GM12878 (cell line): ENCODE measurements at regions not wholly inside any gene's neighbourhood (a gene's known extent, or its start where the extent isn't known, plus 50 kb on each side); places are given as distances from the start of the nearest gene placed in this dataset.

ENCODE experiments used
- ATAC-seq: fragments of 200-7000 bp; cut with Tn5 transposase; 3 replicates; pipeline ENCODE4 v1.9.1; 2020; ENCODE audit warnings: mild to moderate bottlenecking, moderate library complexity
- BruUV-seq: library from RNA; stranded (reverse); fragments of 400-500 nt; replicated peaks from 2 replicates; lab custom pipeline; 2021; lab: Mats Ljungman, UMichigan
- CTCF ChIA-PET: fragments of 300-600 bp; sonication (Branson Sonifier 250); formaldehyde crosslinking; extraction: SDS; loops from one replicate; lab custom pipeline; 2021; ENCODE audit warnings: inconsistent platforms; lab: Yijun Ruan, JAX
- POLR2A ChIA-PET: fragments of 350-600 bp; formaldehyde crosslinking; extraction: SDS; loops from one replicate; lab custom pipeline; 2021; ENCODE audit warnings: inconsistent platforms; lab: Charles Lee
- RAD21 ChIA-PET: fragments of 300-600 bp; sonication (Branson Sonifier 250); formaldehyde crosslinking; loops from one replicate; lab custom pipeline; 2023; ENCODE audit warnings: antibody characterized with exemption; ENCODE audit not compliant: unreplicated experiment; lab: Charles Lee
- SMC1A ChIA-PET: fragments of 300-600 bp; sonication (Branson Sonifier 250); formaldehyde crosslinking; loops from one replicate; lab custom pipeline; 2023; ENCODE audit not compliant: unreplicated experiment, uncharacterized antibody; lab: Charles Lee
- DNase-seq: peaks from one replicate; pipeline ENCODE4 v3.0.0-alpha.2; 2011; ENCODE audit warnings: low read depth, low spot score
- FAIRE-seq: peaks from 3 replicates; lab custom pipeline; 2011; peaks lifted over from hg19 to GRCh38; lab: Jason Lieb, UNC
- H2AFZ ChIP-seq: 2 replicates; pipeline ENCODE4 v1.6.0; 2011; ENCODE audit warnings: low read depth, low read length, control low read depth; ENCODE audit not compliant: control insufficient read depth
- H3K27ac ChIP-seq: 2 replicates; pipeline ENCODE4 v1.5.1; 2011; ENCODE audit warnings: control low read depth; ENCODE audit not compliant: control insufficient read depth, insufficient read depth
- H3K27me3 ChIP-seq, 2 experiments: replicated peaks in 1 of 2; 2 replicates each; pipeline versions ENCODE4 v1.6.0 to v1.6.1; 2011; ENCODE audit warnings: low read length in 1 of 2; ENCODE audit not compliant: control insufficient read depth in 2 of 2, insufficient read depth in 2 of 2
- H3K36me3 ChIP-seq, 2 experiments: 2 replicates each; pipeline ENCODE4 v1.5.1; 2011; ENCODE audit warnings: low read length in 1 of 2; ENCODE audit not compliant: control insufficient read depth in 2 of 2, insufficient read depth in 2 of 2
- H3K4me1 ChIP-seq: 2 replicates; pipeline ENCODE4 v1.6.1; 2011; ENCODE audit warnings: mild to moderate bottlenecking, low read length, moderate library complexity, mixed read lengths; ENCODE audit not compliant: control insufficient read depth, insufficient read depth
- H3K4me2 ChIP-seq: 2 replicates; pipeline ENCODE4 v1.6.0; 2011; ENCODE audit warnings: control low read depth; ENCODE audit not compliant: control insufficient read depth, insufficient read depth
- H3K4me3 ChIP-seq: fragments of 200-600 bp; sonication (generic); 2 replicates; pipeline ENCODE4 v1.5.1; 2016
- H3K79me2 ChIP-seq: 2 replicates; pipeline ENCODE4 v1.6.0; 2011; ENCODE audit warnings: low read length; ENCODE audit not compliant: control insufficient read depth, insufficient read depth
- H3K9ac ChIP-seq: 2 replicates; pipeline ENCODE4 v1.8.0; 2011; ENCODE audit warnings: low read length, control low read depth, mixed read lengths; ENCODE audit not compliant: control insufficient read depth, insufficient read depth
- H3K9me3 ChIP-seq: replicated peaks from 3 replicates; pipeline ENCODE4 v1.5.1; 2011; ENCODE audit warnings: mild to moderate bottlenecking, low read length; ENCODE audit not compliant: control insufficient read depth, insufficient read depth
- H4K20me1 ChIP-seq: 2 replicates; pipeline ENCODE4 v1.6.0; 2011; ENCODE audit not compliant: control insufficient read depth, insufficient read depth
- ATF7 ChIP-seq: fragments of 450-650 bp; IDR thresholded peaks from 2 replicates; pipeline ENCODE4 v1.6.1; 2016; ENCODE audit warnings: low read depth, mild to moderate bottlenecking
- BACH1 ChIP-seq: fragments of 450-650 bp; IDR thresholded peaks from 2 replicates; pipeline ENCODE4 v1.6.1; 2017; ENCODE audit warnings: mild to moderate bottlenecking, borderline replicate concordance
- CEBPB ChIP-seq, 2 experiments: fragments of 150-350 bp in 1 of 2; IDR thresholded peaks; 2 replicates each; pipeline ENCODE4 v1.6.1; 2012 to 2014; ENCODE audit warnings: low read depth in 2 of 2, low read length in 2 of 2, borderline replicate concordance in 1 of 2, inconsistent platforms in 1 of 2
- FOXM1 ChIP-seq: IDR thresholded peaks from 2 replicates; pipeline ENCODE4 v1.6.1; 2012; ENCODE audit warnings: low read depth, mild to moderate bottlenecking, inconsistent platforms, low read length, moderate library complexity
- KDM1A ChIP-seq: fragments of 200-600 bp; sonication (generic); IDR thresholded peaks from 2 replicates; pipeline ENCODE4 v1.6.1; 2016; ENCODE audit warnings: borderline replicate concordance
- SMAD5 ChIP-seq: IDR thresholded peaks from 2 replicates; pipeline ENCODE4 v1.6.1; 2016; ENCODE audit warnings: antibody characterized with exemption, low read depth
- SREBF1 ChIP-seq: IDR thresholded peaks from 2 replicates; pipeline ENCODE4 v1.6.1; 2012; ENCODE audit warnings: mild to moderate bottlenecking, low read length
- YBX1 ChIP-seq: fragments of 450-650 bp; IDR thresholded peaks from 2 replicates; pipeline ENCODE4 v1.6.1; 2016; ENCODE audit warnings: antibody characterized with exemption
- ZNF622 ChIP-seq: fragments of 450-650 bp; IDR thresholded peaks from 2 replicates; pipeline ENCODE4 v1.6.1; 2017; ENCODE audit warnings: mild to moderate bottlenecking, inconsistent platforms
- ZZZ3 ChIP-seq: IDR thresholded peaks from 2 replicates; pipeline ENCODE4 v1.6.1; 2011; ENCODE audit warnings: low read depth; ENCODE audit not compliant: control insufficient read depth, insufficient read length
- WGBS: methylation state at CpG from one replicate; pipeline ENCODE4 v1.1.6; 2016; ENCODE audit warnings: low lambda C conversion rate; ENCODE audit not compliant: insufficient replicate concordance, insufficient coverage; ENCODE audit errors: missing lambda C conversion rate; 5-methylcytosine and 5-hydroxymethylcytosine counted together
- in situ Hi-C: fragments of 300-500 bp; cut with MboI; formaldehyde crosslinking; loops from 9 replicates; pipeline ENCODE4 v1.14.3; 2018; ENCODE audit warnings: mixed read lengths
- intact Hi-C: fragments of 100-400 bp; cut with micrococcal nuclease; formaldehyde crosslinking; loops from one replicate; pipeline ENCODE4 v1.14.2; 2022; ENCODE audit not compliant: unreplicated experiment
- TF ChIP-seq, protein P1 (sequence below): IDR thresholded peaks from 2 replicates; pipeline ENCODE4 v1.6.1; 2011; ENCODE audit warnings: mild to moderate bottlenecking, low read depth, low read length, moderate library complexity; ENCODE audit not compliant: insufficient replicate concordance
- TF ChIP-seq, protein P2 (sequence below): IDR thresholded peaks from 2 replicates; pipeline ENCODE4 v1.6.1; 2011; ENCODE audit warnings: low read depth, low read length, improper control_type of control experiment, borderline replicate concordance
- TF ChIP-seq, protein P3 (sequence below): fragments of 450-650 bp; IDR thresholded peaks from 2 replicates; pipeline ENCODE4 v1.6.1; 2018; ENCODE audit warnings: mild to moderate bottlenecking, low read depth, moderate library complexity; ENCODE audit not compliant: partially characterized antibody
- TF ChIP-seq, protein P4 (sequence below): fragments of 450-650 bp; conservative IDR thresholded peaks from 2 replicates; pipeline ENCODE4 v1.6.1; 2017; ENCODE audit warnings: mild to moderate bottlenecking, moderate library complexity
- TF ChIP-seq, protein P5 (sequence below): fragments of 450-650 bp; IDR thresholded peaks from 2 replicates; pipeline ENCODE4 v1.6.1; 2017; ENCODE audit warnings: mild to moderate bottlenecking, moderate library complexity

DNA sequence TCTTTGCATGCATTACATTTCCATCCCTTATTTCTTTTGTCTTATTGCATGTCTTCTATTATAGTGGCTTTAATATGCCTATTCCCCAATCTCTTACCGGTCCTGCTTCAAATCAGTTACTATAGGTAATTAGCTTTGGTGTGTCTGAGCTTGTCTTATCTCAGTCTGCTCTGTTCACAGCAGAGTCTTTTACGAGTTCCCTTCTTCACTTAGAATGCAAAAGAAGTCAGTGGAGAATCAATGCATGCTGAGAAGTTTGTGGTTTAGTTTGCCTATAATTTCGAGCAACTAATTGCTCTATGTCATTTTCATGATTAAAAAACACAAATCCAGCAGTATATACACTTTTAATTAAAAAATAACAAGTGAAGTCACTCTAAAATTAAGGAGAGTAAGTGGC is 545.0 kb downstream of the SLCO4C1 start:
- in situ Hi-C loops = no loop called here
- H2AFZ ChIP-seq = no peak overlapping the region
- FAIRE-seq (no peak), DNase-seq (no peak), ATAC-seq (no peak)
- ChIA-PET CTCF (no interaction called here), SMC1A (no interaction called here), RAD21 (no interaction called here), POLR2A (no interaction called here)
- H3K9me3 ChIP-seq = no peaks in the 10 kb centered on the region
- H3K27ac ChIP-seq = no peak overlapping the region
- H3K4me2 ChIP-seq = no peak overlapping the region
- no peak overlapping the region for H3K9ac ChIP-seq
- no peaks in the 10 kb centered on the region for H3K4me1 ChIP-seq
- no TSS peak for BruUV-seq
- no peaks in the 10 kb centered on the region for H3K79me2 ChIP-seq
- H3K27me3 ChIP-seq = no peaks in the 10 kb centered on the region
- no peaks in the 10 kb centered on the region for H4K20me1 ChIP-seq
- H3K36me3 ChIP-seq = no peaks in the 10 kb centered on the region
- H3K4me3 ChIP-seq = no peak overlapping the region
- WGBS = 28% methylated on average over 3 of the region's 3 CpGs
- intact Hi-C loops = no loop called here
- TF ChIP-seq FOXM1 = no peak
- TF ChIP-seq ZZZ3 = no peak
- TF ChIP-seq KDM1A = no peak
- no peak for TF ChIP-seq CEBPB (IDR thresholded peaks at IDR 0.05; ENCODE audit: borderline replicate concordance in 1 of 2, low read depth in 2 of 2, low read length in 2 of 2)
- TF ChIP-seq, protein P1, sequence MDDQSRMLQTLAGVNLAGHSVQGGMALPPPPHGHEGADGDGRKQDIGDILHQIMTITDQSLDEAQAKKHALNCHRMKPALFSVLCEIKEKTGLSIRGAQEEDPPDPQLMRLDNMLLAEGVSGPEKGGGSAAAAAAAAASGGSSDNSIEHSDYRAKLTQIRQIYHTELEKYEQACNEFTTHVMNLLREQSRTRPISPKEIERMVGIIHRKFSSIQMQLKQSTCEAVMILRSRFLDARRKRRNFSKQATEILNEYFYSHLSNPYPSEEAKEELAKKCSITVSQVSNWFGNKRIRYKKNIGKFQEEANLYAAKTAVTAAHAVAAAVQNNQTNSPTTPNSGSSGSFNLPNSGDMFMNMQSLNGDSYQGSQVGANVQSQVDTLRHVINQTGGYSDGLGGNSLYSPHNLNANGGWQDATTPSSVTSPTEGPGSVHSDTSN = no peak
- TF ChIP-seq YBX1 = no peak
- TF ChIP-seq, protein P2, sequence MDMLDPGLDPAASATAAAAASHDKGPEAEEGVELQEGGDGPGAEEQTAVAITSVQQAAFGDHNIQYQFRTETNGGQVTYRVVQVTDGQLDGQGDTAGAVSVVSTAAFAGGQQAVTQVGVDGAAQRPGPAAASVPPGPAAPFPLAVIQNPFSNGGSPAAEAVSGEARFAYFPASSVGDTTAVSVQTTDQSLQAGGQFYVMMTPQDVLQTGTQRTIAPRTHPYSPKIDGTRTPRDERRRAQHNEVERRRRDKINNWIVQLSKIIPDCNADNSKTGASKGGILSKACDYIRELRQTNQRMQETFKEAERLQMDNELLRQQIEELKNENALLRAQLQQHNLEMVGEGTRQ = no peak
- TF ChIP-seq, protein P3, sequence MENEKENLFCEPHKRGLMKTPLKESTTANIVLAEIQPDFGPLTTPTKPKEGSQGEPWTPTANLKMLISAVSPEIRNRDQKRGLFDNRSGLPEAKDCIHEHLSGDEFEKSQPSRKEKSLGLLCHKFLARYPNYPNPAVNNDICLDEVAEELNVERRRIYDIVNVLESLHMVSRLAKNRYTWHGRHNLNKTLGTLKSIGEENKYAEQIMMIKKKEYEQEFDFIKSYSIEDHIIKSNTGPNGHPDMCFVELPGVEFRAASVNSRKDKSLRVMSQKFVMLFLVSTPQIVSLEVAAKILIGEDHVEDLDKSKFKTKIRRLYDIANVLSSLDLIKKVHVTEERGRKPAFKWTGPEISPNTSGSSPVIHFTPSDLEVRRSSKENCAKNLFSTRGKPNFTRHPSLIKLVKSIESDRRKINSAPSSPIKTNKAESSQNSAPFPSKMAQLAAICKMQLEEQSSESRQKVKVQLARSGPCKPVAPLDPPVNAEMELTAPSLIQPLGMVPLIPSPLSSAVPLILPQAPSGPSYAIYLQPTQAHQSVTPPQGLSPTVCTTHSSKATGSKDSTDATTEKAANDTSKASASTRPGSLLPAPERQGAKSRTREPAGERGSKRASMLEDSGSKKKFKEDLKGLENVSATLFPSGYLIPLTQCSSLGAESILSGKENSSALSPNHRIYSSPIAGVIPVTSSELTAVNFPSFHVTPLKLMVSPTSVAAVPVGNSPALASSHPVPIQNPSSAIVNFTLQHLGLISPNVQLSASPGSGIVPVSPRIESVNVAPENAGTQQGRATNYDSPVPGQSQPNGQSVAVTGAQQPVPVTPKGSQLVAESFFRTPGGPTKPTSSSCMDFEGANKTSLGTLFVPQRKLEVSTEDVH = no peak
- no peak for TF ChIP-seq BACH1
- TF ChIP-seq ZNF622 = no peak
- TF ChIP-seq ATF7 = no peak
- no peak for TF ChIP-seq SMAD5
- no peak for TF ChIP-seq SREBF1
- TF ChIP-seq, protein P4, sequence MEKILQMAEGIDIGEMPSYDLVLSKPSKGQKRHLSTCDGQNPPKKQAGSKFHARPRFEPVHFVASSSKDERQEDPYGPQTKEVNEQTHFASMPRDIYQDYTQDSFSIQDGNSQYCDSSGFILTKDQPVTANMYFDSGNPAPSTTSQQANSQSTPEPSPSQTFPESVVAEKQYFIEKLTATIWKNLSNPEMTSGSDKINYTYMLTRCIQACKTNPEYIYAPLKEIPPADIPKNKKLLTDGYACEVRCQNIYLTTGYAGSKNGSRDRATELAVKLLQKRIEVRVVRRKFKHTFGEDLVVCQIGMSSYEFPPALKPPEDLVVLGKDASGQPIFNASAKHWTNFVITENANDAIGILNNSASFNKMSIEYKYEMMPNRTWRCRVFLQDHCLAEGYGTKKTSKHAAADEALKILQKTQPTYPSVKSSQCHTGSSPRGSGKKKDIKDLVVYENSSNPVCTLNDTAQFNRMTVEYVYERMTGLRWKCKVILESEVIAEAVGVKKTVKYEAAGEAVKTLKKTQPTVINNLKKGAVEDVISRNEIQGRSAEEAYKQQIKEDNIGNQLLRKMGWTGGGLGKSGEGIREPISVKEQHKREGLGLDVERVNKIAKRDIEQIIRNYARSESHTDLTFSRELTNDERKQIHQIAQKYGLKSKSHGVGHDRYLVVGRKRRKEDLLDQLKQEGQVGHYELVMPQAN = no peak
- TF ChIP-seq, protein P5, sequence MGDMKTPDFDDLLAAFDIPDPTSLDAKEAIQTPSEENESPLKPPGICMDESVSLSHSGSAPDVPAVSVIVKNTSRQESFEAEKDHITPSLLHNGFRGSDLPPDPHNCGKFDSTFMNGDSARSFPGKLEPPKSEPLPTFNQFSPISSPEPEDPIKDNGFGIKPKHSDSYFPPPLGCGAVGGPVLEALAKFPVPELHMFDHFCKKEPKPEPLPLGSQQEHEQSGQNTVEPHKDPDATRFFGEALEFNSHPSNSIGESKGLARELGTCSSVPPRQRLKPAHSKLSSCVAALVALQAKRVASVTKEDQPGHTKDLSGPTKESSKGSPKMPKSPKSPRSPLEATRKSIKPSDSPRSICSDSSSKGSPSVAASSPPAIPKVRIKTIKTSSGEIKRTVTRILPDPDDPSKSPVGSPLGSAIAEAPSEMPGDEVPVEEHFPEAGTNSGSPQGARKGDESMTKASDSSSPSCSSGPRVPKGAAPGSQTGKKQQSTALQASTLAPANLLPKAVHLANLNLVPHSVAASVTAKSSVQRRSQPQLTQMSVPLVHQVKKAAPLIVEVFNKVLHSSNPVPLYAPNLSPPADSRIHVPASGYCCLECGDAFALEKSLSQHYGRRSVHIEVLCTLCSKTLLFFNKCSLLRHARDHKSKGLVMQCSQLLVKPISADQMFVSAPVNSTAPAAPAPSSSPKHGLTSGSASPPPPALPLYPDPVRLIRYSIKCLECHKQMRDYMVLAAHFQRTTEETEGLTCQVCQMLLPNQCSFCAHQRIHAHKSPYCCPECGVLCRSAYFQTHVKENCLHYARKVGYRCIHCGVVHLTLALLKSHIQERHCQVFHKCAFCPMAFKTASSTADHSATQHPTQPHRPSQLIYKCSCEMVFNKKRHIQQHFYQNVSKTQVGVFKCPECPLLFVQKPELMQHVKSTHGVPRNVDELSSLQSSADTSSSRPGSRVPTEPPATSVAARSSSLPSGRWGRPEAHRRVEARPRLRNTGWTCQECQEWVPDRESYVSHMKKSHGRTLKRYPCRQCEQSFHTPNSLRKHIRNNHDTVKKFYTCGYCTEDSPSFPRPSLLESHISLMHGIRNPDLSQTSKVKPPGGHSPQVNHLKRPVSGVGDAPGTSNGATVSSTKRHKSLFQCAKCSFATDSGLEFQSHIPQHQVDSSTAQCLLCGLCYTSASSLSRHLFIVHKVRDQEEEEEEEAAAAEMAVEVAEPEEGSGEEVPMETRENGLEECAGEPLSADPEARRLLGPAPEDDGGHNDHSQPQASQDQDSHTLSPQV = no peak
